BE2C (cell line): ENCODE measurements at regions not wholly inside any gene's neighbourhood (a gene's known extent, or its start where the extent isn't known, plus 50 kb on each side); places are given as distances from the start of the nearest gene placed in this dataset.

Source experiments
- DNase-seq: peaks from one replicate; pipeline ENCODE4 v3.0.0-alpha.2; 2020
- H3K27me3 ChIP-seq: fragments of 250-450 bp; sonication (Bioruptor Pico); 2 replicates; pipeline ENCODE4 v1.5.1; 2020; ENCODE audit warnings: mild to moderate bottlenecking
- H3K36me3 ChIP-seq: fragments of 250-450 bp; sonication (Bioruptor Pico); 2 replicates; pipeline ENCODE4 v1.5.1; 2020; ENCODE audit warnings: mild to moderate bottlenecking
- H3K4me1 ChIP-seq: fragments of 250-450 bp; sonication (Bioruptor Pico); 2 replicates; pipeline ENCODE4 v1.5.1; 2020
- H3K4me3 ChIP-seq: 2 replicates; pipeline ENCODE4 v1.5.1; 2011; ENCODE audit warnings: low read depth, low read length
- H3K9me3 ChIP-seq: fragments of 250-450 bp; sonication (Bioruptor Pico); 2 replicates; pipeline ENCODE4 v1.5.1; 2020
- CTCF ChIP-seq: IDR thresholded peaks from 2 replicates; pipeline ENCODE4 v1.5.1; 2012; ENCODE audit warnings: mild to moderate bottlenecking, low read depth, low read length

GRCh38 chr3:162168715-162169114, 672.1 kb downstream of the OTOL1 start:
- no peak overlapping the region for H3K4me3 ChIP-seq
- TF ChIP-seq CTCF: no peak
- DNase-seq: no peak
- no peaks in the 10 kb centered on the region for H3K4me1 ChIP-seq
- no peaks in the 10 kb centered on the region for H3K27me3 ChIP-seq
- no peaks in the 10 kb centered on the region for H3K9me3 ChIP-seq
- H3K36me3 ChIP-seq: no peaks in the 10 kb centered on the region

- Histone ChIP-seq H3K4me3 (no peak overlapping the region), H3K9me3 (no peaks in the 10 kb centered on the region), H3K4me1 (no peaks in the 10 kb centered on the region), H3K36me3 (no peaks in the 10 kb centered on the region), H3K27me3 (no peaks in the 10 kb centered on the region)
- DNase-seq: no peak
- no peak for TF ChIP-seq CTCF
Measured at GRCh38 chr3:162170581-162170980, 674.0 kb downstream of the OTOL1 start.

GRCh38 chr3:162171970-162172369, 675.4 kb downstream of the OTOL1 start:
- no peak for DNase-seq
- Histone ChIP-seq H3K9me3 (no peaks in the 10 kb centered on the region), H3K36me3 (no peaks in the 10 kb centered on the region), H3K4me3 (no peak overlapping the region), H3K27me3 (no peaks in the 10 kb centered on the region), H3K4me1 (no peaks in the 10 kb centered on the region)
- TF ChIP-seq CTCF: no peak

- Histone ChIP-seq H3K4me1 (no peaks in the 10 kb centered on the region), H3K27me3 (no peaks in the 10 kb centered on the region), H3K36me3 (no peaks in the 10 kb centered on the region), H3K4me3 (no peak overlapping the region), H3K9me3 (no peaks in the 10 kb centered on the region)
- no peak for TF ChIP-seq CTCF
- DNase-seq: no peak
Measured at GRCh38 chr3:162175145-162175544, 678.5 kb downstream of the OTOL1 start.

GRCh38 chr3:162175878-162176277, 679.3 kb downstream of the OTOL1 start:
- no peak for DNase-seq

GRCh38 chr3:162183440-162183839, 686.8 kb downstream of the OTOL1 start:
- no peak for DNase-seq
- H3K4me1 ChIP-seq: no peaks in the 10 kb centered on the region
- H3K27me3 ChIP-seq: no peaks in the 10 kb centered on the region
- H3K4me3 ChIP-seq: no peak overlapping the region
- no peak for TF ChIP-seq CTCF
- H3K9me3 ChIP-seq: no peaks in the 10 kb centered on the region; the same call in 1 of the 2 replicates
- no peaks in the 10 kb centered on the region for H3K36me3 ChIP-seq

More at GRCh38 chr3:162175878-162176277, 679.3 kb downstream of the OTOL1 start:
- Histone ChIP-seq H3K9me3 (no peaks in the 10 kb centered on the region), H3K27me3 (no peaks in the 10 kb centered on the region), H3K4me1 (no peaks in the 10 kb centered on the region), H3K4me3 (no peak overlapping the region), H3K36me3 (no peaks in the 10 kb centered on the region)
- no peak for TF ChIP-seq CTCF
